ENCODE measurements at regions not wholly inside any gene's neighbourhood (a gene's known extent, or its start where the extent isn't known, plus 50 kb on each side); places are given as distances from the start of the nearest gene placed in this dataset.

DNA sequence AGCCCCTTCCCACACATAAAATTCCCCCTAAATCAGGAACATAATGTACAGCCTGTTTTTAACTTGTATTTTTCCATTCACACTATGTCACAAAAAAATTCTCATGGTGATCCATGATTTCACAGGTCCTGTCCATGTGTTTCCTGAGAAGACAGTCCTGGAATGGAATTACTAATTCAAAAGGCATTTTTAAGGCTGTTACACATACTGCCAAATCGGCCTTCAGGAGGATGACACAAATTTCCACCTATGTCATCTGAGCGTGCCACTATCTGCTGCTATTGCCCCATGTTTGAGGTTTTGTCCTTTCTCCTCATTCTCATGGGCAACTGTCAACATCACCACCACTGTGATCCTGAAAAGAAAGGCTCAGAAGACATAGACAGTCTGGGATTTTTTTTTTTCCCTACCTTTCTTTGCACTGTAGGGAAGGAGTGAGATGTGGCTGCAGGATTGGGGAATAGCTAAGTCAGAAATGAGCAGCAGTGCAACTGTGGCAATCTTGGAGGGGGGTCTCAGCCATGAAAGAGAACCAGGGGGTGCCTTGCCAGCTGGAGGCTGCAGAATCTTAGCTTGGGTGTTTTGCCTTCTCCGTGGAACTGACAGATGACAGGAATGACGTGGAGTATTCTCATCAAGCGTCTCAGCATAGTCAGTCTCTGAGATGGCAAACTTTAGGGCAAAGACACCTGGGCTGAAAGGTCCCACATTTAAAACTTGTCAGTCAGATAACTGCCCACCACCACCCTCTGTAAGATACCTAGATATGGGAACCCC, 73.4 kb downstream of the MARCHF4 start:
- TF ChIP-seq, protein P1, sequence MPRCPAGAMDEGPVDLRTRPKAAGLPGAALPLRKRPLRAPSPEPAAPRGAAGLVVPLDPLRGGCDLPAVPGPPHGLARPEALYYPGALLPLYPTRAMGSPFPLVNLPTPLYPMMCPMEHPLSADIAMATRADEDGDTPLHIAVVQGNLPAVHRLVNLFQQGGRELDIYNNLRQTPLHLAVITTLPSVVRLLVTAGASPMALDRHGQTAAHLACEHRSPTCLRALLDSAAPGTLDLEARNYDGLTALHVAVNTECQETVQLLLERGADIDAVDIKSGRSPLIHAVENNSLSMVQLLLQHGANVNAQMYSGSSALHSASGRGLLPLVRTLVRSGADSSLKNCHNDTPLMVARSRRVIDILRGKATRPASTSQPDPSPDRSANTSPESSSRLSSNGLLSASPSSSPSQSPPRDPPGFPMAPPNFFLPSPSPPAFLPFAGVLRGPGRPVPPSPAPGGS (IDR thresholded peaks at IDR 0.05): no peak
- no peak for TF ChIP-seq EP300 (IDR thresholded peaks at IDR 0.05)
- no peak for TF ChIP-seq BHLHE40 (IDR thresholded peaks at IDR 0.05; ENCODE audit: low read depth, low read length)
- TF ChIP-seq EHMT2 (IDR thresholded peaks at IDR 0.05; ENCODE audit: low read depth): no peak
- TF ChIP-seq MAX (IDR thresholded peaks at IDR 0.05): no peak
- TF ChIP-seq RNF2 (IDR thresholded peaks at IDR 0.05; ENCODE audit: borderline replicate concordance, low read depth): no peak
- no peak for TF ChIP-seq ESRRA (IDR thresholded peaks at IDR 0.05; ENCODE audit: borderline replicate concordance, low read length)
- no peak for TF ChIP-seq CTCF (IDR thresholded peaks at IDR 0.05)
